CD4-positive, alpha-beta T cell treated with Interleukin-12 subunit alpha and Interleukin-12 subunit beta, for 1 hour (primary cell): ENCODE measurements at regions not wholly inside any gene's neighbourhood (a gene's known extent, or its start where the extent isn't known, plus 50 kb on each side); places are given as distances from the start of the nearest gene placed in this dataset.
"Not testable (repeated sequence)": the region's sequence is repeated elsewhere in the genome, so short reads cannot be mapped to it uniquely, and the experiment has no call there.

ENCODE experiments used
- DNase-seq: peaks from one replicate; pipeline ENCODE4 v3.0.0-alpha.2; 2020

DNA sequence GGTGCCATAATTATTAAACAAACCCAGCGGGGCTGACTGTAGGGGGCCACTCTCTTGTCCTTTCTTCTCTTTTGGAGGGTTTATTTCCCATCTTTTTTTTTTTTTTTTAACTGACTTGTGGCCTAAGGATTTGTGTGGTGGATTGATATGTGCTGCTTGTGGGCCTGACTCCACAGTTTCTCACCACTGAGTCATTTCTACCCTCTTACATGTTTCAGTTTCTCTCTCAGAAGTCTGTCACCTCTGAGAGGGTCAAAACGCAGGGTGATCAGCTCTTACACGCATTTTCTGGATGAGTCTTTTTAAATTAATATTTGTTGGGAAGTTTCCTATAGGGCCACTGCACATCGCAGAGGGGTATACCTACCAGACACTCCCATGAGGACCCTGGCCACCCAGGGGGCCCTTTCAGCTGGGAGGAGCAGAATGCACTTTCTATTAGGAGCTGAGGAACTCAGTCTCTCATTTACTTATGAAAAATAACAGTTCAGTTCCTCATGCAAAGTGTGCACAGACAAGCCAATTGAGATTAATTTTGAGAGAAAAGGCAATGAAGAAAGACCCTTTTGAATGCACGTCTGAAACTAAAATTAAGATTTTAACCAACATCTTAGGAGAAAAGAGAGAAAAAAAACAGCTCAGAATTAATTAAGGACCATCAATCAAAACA, 407.9 kb downstream of the TECRL start:
- DNase-seq, result no peak

DNA sequence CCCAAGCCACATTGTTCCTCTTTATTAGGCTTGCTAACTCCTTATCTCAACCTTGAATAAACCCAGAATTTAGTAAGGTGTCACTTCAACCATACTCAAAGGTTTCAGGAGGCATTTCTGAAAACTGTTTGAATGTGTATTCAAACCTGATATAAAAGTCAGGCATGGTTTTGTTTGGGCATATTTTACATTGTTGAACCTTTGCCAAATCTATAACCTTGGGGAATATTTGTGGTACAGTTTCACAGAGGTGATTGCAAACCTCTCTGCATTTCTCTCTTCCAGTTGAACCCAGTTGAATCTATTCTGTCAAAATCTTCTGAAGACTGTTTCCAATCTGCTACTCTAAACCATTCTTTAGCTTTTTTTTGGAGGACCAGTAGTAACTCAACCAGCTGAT, 409.0 kb downstream of the TECRL start:
- no peak for DNase-seq

DNA sequence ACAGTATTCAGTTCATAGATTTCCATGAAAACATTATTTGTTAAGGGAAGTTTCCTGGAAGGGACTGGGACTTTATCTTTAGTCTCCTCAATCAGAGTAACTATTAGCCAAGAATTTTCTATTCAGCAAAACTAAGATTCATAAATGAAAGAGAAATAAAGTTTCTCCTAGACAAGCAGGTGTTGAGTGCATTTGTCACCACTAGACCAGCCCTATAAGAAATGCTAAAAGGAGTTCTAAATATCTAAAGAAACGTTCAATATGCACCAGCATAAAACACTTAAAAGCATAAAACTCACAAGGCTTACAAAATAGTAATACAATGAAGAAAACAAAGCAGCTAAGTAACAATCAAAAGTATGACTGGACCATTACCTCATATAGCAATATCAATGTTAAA, 423.0 kb downstream of the TECRL start:
- DNase-seq, result no peak

DNA sequence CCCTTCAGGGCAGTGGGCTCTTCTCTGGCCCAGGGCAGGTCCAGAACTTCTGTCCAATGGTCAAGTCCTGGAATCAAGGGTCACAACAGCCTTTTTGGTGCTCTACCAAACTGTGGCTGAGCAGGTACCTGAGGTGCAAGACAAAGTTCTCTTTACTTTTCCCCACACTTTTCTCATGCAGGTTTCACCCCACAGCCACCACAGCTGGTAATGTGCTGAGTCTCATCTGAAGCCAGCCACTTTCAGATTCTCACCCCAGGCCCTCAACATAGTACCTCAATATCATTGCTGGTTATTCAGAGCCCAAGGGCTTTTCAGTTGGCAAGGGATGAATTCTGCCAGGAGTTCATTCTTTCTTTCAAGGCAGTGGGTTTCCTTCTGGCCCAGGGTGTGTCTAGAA, 426.0 kb downstream of the TECRL start:
- DNase-seq, result no peak

DNA sequence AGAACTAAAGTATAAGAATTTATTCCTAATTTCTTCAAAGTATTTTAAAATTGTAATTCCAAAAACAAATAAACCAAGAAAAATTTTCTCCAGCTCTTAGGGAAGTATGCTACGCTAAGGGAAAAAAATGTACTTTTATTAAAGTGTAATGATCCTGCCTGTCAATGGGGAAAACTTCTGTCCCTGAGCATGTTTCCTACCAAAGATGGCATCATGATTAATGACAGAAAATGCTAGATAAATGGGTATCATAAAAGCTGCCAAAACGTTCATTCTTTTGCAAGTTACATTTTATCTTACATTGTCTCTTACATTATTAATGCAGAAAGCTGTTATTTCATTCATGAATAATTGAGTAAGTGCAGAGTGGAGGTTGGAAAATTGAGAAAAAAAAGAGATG, 443.4 kb downstream of the TECRL start:
- DNase-seq, result no peak

DNA sequence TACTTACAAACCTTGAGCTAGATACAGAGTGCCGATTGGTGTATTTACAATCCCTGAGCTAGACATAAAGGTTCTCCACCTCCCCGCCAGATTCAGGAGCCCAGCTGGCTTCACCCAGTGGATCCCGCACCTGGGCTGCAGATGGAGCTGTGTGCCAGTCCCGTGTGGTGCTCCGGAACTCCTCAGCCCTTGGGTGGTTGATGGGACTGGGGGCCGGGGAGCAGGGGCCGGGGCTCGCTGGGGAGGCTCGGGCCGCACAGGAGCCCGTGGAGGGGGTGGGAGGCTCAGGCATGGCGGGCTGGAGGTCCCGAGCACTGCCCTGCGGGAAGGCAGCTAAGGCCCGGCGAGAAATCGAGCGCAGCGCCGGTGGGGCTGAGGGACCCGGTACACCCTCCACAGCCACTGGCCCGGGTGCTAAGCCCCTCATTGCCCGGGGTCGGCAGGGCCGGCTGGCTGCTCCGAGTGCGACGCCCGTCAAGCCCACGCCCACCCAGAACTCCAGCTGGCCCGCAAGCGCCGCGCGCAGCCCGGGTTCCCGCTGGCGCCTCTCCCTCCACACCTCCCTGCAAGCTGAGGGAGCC, 466.5 kb downstream of the TECRL start:
- DNase-seq, result not testable (repeated sequence)

DNA sequence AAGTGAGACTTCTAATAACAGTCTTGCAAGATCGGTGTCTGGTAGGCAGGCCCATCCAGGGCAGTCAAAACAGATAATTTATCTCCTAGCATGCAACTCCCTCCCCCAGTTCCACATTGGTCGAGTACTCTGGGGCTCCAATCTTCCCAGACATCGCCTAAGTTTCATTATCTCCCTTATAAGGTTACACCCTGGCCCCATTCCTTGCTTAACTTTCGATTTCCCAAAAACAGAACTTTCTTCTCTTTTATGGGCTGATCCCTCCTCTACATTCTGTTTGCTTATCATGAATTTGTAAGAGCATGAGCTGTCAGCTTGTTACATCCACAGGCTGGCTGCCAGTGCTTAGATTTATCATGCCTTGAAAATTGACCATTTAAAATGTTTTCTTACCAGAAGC, 471.3 kb downstream of the TECRL start:
- no peak for DNase-seq

DNA sequence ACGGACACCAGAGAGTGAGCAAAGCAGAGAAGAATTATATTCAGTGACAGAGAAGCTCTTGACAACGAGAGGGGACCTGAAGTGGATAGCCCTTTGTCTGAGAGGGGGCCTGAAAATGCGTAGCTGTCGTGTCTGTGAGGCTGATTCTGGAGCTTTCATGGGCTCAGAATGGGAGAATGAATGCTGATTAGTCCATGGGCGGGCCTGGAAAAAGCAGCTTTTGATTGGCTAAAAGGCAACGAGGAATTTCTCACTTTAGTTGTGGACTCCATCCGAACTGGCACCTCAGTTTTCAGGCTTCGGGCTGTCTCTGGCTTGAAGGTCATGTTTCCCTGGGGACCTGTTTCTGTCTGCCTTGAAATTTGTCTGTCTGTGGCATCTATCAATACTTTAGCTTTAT, 487.1 kb downstream of the TECRL start:
- DNase-seq, result no peak

DNA sequence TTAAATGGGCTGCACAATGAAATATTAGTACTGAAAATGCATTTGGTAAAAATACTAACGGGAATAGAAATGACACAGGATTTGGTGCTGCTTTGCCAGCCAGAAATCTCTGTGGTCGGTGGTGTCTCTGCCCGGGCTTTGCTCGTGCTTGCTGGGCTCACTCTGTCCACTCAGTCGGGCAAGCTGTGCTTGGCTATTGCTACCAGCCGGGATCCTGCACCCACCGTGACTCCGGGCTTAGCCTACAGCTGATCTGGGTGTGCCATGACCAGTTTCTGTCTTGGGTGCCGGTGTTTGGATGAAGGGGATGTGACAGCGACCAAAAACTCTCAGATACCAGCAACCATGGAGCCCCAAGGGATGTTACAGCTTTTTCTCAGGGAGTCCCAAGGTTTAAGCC, 487.7 kb downstream of the TECRL start:
- DNase-seq, result no peak

DNA sequence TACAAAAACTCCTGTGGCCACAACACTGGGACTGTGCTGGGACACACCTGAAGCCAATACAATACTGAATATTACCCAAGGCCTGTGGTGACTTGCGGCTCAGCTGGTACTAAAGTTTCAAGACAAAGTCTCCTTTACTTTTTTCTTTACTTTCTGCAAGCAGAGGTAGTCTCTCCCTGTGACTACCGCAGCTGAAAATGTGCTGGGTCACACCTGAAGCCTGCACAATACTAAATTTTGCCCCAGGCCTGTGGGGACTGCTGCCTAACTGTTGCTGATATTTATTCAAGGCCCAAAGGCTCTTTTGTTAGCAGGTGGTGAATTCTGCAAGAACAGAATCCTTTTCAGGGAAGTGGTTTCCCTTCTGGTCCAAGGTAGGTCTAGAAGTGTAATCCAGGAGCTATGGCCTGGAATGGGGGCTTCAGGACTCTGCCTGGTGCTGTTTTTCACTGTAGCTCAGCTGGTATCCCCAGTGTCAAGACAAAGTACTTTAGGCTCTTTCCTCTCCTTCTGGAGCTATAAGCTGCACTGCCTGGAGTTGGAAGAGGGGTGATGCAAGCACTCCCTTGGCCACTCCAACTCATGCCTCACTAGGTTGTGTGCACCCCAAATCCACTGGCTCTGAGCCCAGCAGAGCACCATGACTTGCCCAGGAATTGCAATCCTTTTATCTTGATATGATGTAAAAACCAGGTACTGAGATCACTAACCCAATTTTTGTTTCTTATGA, 489.4 kb downstream of the TECRL start:
- no peak for DNase-seq

DNA sequence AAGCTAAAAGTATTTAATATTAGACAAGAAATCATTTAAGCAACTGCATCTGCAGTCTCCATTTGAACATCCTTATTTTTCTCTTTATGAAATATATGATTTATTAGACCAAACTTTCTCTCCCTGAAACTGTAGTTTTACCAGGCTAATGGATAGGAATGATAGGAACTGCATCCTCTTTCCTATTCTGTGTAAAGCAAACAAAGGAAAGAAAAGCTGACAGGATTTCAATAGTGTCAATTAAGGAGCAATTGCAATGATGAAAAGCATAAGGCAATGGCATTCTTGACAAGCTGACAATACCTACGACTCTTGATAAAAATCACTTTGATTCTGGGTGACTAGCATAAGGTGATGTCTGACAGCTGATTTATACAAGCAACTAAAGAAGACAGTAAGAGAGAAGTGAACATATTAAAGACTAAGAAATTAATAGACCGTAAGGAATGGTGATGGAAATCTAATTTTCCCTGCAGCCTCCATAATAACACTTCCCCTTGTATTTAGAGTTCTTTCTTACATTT, 502.5 kb downstream of the TECRL start:
- no peak for DNase-seq

DNA sequence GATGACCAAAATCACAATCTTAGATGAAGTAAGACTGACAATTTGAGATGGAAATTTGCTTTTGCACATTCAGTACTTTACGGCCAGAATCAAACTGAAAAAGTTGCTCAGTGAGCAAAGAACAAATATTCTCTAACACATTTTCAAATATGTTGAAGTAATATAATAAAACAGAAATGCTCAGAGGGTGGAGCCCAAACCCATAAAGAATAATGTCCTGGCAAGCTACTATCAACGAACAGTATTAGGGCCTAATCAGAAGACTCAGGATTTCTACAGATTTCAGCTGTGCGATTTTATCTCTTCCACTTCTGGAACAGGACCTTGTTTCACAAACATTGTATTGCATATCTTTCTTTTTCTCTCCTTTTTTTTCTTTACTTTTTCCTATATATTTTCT, 505.0 kb downstream of the TECRL start:
- no peak for DNase-seq

DNA sequence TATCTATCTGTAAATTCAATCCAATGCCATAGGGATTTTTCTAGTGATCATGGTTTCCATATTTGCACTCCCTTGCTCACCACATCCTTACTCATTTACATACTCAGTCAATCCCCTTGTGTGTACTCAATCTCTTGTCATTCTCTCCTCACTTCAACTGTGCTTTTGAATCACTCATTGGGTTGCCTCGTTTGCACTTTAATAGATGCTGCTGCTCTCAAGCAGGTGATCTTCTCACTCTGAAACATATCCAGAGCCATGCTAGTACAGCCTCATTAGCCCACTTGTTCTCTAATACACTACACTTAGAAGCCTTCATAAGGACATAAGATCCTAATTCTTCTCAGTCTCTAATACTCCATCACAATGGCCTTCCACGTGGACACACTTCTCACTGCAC, 507.9 kb downstream of the TECRL start:
- DNase-seq, result no peak

DNA sequence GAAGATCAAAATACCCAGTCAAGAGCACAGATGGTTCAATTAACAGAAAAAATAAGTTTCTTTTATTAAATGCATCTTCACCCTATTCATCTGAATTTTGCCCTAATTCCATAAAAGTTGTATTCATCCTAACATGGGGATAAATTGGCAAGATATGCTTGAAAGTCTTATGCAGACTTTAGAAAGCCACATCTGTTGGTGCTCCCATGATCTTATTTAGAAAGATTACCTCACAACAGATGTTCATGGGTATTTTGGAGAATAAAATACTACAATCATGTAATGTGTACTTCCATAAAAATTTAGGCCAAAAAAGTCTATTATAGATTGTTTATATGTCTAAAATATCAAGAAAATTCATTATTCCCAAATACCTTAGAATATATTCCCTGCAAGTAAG, 510.3 kb downstream of the TECRL start:
- no peak for DNase-seq

DNA sequence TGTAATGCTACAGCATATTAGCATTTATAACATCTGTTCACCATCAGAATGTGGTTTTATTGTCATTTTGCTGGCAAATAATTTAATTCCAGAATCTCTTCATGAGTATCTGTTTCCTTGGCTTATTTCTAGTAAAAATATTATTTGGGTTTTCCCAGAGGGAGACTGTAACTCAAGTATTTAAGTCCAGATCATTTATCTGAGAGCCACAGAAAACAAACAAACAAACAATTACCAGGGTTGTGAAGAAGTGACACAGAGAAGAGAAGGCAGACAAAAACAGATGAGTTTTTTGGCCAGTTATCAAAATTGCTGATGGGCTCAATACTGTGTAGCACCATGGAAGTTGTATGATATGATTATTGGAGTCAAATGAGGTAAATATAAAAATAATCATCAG, 515.1 kb downstream of the TECRL start:
- no peak for DNase-seq

DNA sequence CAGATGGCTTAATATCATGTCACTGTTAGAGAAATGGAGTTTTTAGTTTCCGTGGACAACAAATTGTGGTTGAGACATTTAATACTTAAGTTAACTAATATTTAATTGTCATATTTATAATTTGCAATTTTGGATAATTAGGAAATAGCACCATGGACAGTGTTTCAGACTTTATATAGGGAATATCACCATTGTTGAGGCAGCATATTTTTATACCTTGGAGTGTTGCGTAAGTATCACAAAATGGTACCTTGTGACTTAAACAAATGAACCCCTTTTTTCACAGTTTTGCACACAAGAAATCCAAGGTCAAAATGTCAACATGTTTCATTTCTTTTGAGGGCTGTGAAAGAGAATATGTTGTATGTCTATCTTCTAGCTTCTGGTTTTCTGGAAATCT, 539.9 kb downstream of the TECRL start:
- no peak for DNase-seq

DNA sequence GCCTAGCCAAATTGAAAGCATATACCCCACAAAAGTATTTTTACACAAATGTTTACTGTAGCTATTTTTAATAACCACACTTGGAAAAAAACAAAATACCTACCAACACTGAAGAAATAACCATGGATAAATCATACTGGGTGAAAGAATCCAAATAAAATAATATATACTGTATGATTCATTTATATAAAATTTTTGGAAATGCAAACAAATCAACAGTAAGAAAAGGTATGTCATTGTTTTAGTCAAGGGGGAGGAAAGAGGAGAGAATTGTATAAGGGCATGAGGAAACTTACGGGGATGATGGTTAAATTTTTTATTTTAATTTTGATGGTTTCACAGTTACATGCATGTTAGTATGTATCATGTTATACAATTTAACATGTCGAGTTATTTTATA, 557.8 kb downstream of the TECRL start:
- DNase-seq, result no peak

DNA sequence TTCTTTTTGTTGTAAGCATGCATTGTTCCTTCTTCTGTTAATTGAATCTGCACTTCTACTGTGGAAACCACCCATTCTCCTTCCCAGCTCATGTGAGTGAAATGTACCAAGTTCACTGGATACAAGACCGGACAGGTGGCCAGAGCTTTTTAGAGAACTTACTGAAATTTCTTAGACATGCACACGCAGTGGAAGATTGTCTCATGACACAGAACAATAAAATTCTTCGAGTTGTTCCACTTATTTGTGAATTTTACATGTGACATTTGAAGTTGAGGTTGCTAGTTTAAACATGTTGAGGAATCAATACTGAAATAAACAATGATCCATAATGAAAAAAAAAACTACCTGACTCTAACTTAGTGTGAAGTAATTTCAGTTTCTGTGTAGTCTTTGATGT, 568.0 kb downstream of the TECRL start:
- DNase-seq, result no peak

DNA sequence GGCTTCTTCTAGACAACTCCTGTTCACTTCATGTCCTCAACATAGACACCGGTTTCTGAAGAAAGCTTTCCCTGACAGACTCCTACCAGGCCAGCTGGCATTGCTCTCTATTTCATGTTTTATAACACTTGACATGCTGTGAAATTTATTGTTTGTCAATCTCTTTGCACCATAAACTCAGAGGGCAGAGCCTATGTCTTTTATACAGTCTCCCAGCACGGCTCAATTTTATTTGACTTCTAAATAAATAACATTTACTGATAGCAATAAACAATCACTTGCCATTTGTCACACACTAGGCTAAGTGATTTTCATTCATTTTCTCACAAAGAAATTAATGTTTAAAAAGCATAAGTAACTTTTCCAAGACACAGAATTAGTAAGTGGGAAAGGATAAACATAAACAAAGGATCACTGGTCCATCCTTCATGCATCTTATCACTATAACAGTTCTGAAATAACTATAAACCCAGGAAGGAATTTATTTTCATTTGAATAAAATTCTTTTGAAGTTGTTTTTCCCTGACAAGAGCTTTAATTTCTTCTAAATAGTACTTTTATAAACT, 577.6 kb downstream of the TECRL start:
- DNase-seq, result no peak

DNA sequence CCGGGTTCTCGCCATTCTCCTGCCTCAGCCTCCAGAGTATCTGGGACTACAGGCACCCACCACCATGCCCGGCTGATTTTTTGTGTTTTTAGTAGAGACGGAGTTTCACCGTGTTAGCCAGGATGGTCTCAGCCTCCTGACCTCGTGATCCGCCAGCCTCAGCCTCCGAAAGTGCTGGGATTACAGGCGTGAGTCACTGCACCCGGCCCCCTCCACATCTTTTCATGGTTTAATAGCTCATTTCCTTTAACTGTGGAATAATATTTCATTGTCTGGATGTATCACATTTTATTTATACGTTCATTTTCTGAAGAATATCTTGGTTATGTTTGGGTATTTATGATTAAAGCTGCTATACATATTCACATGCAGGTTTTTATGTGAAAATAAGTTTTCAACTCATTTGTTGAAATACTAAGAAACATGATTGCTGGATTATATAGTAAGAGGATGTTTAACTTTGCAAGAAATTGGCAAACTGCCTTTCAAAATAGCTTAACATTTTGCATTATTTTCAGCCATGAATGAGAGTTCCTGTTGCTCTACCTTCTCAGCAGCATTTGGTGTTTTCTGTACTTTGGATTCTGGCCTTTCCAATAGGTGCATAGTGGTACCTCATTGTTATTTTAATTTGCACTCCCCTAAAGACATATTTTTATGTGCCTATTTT, 591.9 kb downstream of the TECRL start:
- DNase-seq, result no peak

DNA sequence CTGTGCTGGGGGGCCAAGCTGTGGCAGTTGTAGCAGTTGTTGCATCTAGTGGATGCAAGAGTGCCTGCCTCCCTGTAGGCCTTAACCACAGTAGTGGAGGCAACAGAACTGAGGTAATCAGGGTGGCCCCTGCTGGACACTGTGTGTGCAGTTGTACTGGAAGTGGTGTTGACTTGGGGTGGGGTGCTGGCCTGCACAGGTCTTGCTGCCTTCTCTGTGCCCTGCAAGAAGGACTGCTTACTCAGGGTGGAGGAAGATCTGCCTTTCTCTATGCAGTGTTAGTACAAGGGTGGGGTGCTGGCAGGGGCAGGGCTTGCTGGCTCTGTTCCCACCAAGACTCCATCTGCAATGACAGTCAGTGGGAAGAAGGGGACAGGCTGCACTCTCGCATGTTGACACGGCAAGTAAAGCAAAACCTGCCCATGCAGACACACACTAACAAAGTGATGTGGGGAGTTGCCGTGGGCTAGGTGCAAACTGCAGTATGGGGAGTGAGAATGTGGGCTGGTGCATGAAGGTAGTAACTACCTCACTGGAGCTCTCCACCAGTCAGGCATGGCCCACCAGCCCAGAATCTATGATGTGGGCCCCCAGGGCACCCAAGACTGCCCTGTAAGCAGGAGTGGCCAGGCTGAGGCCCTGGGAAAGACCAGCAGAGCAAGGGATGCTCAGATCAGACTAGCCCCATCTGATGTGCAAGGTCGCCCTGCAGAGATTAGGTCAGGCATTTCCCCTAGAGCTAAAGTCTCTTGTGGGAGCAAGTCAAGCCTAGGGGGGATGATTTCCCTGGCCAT, 594.9 kb downstream of the TECRL start:
- no peak for DNase-seq

DNA sequence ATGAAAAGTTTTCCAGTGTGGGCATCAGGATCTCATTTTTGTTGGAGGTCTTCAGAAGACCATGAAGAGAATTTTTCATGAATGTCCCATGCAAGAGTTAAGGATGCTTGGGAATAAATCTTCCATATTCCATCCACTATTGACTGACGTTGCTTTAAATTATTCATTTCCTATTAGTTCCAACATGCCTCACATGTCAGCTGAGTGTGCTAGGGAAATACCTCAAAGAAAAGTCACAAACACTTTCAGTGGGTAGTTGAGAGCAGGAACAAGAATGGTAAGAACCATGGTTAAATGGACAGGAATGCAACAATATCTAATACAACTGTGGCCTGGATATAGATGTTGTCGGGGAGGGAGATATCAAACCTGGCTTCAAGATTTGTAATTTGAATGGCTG, 610.1 kb downstream of the TECRL start:
- DNase-seq, result no peak

DNA sequence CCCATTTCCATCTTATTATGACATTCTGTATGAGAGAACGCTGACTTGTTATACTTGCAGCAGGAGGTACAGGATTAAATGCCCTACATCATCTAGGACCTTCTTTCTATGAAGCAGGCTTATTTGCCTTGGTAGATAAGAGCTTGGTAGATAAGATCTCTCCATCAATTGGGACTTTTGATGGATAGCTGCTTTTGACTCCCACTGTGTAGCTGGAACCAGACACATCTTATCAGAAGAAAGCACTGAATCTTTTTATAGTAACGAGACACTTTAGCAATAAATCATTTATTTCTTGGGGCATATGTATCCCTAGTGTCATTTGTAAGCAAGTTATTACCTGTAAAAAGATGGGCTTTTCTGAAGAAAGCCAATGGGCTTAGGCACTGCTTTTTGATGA, 613.9 kb downstream of the TECRL start:
- no peak for DNase-seq
